ENCODE measurements at regions not wholly inside any gene's neighbourhood (a gene's known extent, or its start where the extent isn't known, plus 50 kb on each side); places are given as distances from the start of the nearest gene placed in this dataset.
A peak's percentile ranks its signal among the peaks of the same experiment; 100 is the strongest.

DNA sequence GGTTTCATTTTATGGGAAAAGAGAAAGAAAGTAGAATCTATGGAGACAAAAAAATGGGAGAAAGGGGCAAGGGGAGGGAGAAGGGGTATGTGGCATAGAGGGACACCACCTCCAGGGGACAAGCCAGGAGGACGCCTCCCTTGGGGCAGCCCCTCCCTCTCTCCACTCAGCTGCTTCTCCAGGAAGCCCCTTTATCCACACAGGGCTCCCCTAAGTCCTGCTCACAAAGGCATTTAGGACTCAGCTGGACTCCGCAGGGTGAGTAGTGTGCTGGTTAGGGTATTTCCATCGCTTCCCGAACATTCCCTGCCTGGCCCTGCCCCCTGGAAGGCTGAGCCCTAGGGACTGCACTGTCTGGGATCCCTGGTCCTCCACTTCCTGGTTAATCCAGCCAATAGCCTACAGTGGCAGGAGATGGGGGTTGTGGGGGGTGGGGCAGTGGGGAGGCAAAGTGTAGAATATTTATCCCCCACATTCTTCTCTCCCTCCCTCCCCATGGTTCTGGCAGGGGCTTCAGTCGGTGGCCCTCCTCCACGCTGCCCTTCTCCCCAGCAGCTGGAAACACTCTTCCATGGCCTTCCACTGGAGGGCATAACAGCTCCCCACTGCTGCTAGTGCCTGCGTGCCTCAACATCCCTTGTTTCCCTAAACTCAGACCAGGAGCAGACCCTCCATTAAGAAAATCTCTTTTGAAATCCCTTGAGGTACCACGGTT lies 84.8 kb downstream of the SNX5 start:
- H3K9ac ChIP-seq = no peak overlapping the region
- TF ChIP-seq Cebpa-rat (IDR thresholded peaks at IDR 0.05) = no peak
- H3K27me3 ChIP-seq = peaks cover 0 to 4% (median 0%) of the 10 kb centered on the region in 11 experiments; a peak in 2 of 22 replicates
- H3K36me3 ChIP-seq = no peaks in the 10 kb centered on the region
- peak overlapping the region in 5 of 11 experiments; percentile 1 to 41 (median 26); a peak in 6 of 22 replicates for H3K4me2 ChIP-seq
- H3K9me3 ChIP-seq (replicated peaks in 1 of 11) = no peaks in the 10 kb centered on the region; a peak in 1 of 22 replicates
- H3K4me1 ChIP-seq = peaks cover 34 to 45% (median 39%) of the 10 kb centered on the region in 10 experiments
- H3K27ac ChIP-seq = no peak overlapping the region
- peaks cover 0 to 8% (median 0%) of the 10 kb centered on the region in 11 experiments; a peak in 3 of 22 replicates for H4K20me1 ChIP-seq
- H3K4me3 ChIP-seq = no peak overlapping the region

DNA sequence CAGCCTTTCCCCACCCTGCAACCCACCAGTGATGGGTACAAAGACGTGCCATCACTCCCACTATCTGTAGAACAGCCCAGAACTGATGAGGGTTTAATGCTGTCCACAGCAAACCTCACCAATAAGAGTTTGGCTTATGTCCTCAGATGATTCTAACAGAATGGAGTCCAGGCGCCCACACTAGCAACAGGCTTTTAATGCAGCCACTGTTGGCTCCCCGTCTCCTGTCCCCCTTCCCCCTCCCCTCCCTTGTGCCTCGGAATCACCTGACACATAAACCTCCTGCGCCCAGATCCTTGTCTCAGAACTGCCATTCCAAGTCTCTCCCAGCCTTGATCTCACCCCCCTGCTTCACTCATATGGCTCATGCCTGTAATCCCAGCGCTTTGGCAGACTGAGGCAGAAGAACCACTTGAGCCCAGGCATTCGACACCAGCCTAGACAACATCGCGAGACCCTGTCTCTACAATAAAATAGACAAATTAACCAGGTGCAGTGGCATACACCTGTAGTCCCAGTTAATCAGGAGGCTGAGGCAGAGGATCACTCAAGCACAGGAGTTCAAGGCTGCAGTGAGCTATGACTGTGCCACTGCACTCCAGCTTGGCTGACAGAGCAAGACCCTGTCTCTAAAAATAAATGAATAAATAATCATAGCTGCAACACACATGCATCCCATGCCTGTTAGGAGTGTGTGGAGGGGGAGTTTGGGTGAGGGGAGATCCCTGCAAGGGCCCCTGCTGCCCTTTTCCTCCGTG lies 85.6 kb downstream of the SNX5 start:
- Histone ChIP-seq H3K9ac (no peak overlapping the region), H3K27me3 (peaks cover 0 to 4% (median 0%) of the 10 kb centered on the region in 11 experiments; a peak in 2 of 22 replicates), H3K4me2 (peak overlapping the region in 5 of 11 experiments; percentile 1 to 41 (median 26); a peak in 7 of 22 replicates), H3K27ac (no peak overlapping the region), H4K20me1 (peaks cover 0 to 8% (median 0%) of the 10 kb centered on the region in 11 experiments; a peak in 3 of 22 replicates), H3K36me3 (no peaks in the 10 kb centered on the region), H3K4me3 (no peak overlapping the region), H3K9me3 (replicated peaks in 1 of 11) (no peaks in the 10 kb centered on the region), H3K4me1 (peaks cover 39 to 53% (median 46%) of the 10 kb centered on the region in 10 experiments)
- no peak for TF ChIP-seq Cebpa-rat (IDR thresholded peaks at IDR 0.05)

DNA sequence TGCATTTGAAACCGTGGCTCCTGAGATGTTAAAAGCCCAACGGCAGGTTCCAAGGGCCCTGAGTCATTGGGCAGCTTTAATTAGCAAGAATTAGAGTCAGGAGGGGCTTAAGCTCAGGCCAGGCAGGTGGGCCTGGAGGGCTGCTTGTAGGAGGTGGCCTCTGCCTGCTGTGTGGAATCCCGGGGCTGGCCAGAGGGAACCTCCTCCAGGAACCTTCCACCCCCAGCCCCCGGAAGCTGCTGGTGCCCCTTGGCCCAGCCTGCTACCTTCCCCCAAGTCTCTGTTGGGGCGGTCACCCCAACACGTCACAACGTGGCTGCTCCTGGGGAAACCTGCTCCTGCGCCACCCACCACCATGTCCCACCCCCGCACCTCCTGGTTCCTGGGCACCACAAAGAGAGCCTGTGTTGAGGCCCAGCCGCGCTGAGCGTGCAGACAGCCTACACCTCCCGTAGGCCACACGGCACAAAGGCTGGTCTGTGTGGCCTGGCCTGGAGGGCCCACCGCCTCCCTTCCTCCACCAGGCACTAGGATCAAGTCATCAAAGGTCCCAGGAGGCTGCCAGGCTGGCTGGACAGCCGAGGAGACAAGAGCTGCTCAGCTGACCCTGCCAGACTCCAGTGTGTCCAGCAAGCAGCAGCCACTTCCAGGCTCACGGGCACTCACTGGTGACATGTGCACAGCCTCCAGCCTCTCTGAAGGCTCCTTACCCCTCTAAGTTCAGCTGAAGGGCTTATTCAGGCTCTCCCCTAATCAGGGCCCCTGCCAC lies 86.3 kb downstream of the SNX5 start:
- no peaks in the 10 kb centered on the region for H3K36me3 ChIP-seq
- H3K27me3 ChIP-seq = peaks cover 0 to 4% (median 0%) of the 10 kb centered on the region in 11 experiments; a peak in 2 of 22 replicates
- H3K27ac ChIP-seq = no peak overlapping the region
- peaks cover 0 to 8% (median 0%) of the 10 kb centered on the region in 11 experiments; a peak in 3 of 22 replicates for H4K20me1 ChIP-seq
- no peak overlapping the region for H3K4me3 ChIP-seq
- TF ChIP-seq Cebpa-rat (IDR thresholded peaks at IDR 0.05) = no peak
- peaks cover 39 to 60% (median 47%) of the 10 kb centered on the region in 10 experiments for H3K4me1 ChIP-seq
- H3K9me3 ChIP-seq (replicated peaks in 1 of 11) = no peaks in the 10 kb centered on the region
- H3K4me2 ChIP-seq = no peak overlapping the region
- no peak overlapping the region for H3K9ac ChIP-seq

DNA sequence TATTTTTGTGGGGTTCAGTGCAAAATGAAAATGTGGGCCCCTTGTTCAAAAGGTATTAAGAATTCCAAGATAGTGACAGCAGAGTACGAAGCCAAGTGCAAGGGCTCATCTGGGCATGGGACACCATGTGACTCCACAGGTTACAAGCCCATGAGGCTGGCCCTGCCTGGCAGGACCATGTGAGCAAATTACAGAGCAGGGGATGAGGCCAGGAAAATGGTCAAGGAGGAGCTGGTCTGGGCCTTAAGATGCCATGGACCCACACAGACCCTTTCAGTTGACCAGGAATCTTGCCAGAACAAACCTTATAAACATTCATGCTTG lies 86.9 kb downstream of the SNX5 start:
- Histone ChIP-seq H3K27me3 (peaks cover 0 to 3% (median 0%) of the 10 kb centered on the region in 11 experiments; a peak in 2 of 22 replicates), H4K20me1 (peaks cover 0 to 8% (median 0%) of the 10 kb centered on the region in 11 experiments; a peak in 3 of 22 replicates), H3K4me1 (peaks cover 39 to 66% (median 52%) of the 10 kb centered on the region in 10 experiments), H3K4me2 (no peak overlapping the region), H3K4me3 (no peak overlapping the region), H3K36me3 (no peaks in the 10 kb centered on the region), H3K9me3 (replicated peaks in 1 of 11) (no peaks in the 10 kb centered on the region), H3K9ac (no peak overlapping the region), H3K27ac (no peak overlapping the region)
- TF ChIP-seq Cebpa-rat (IDR thresholded peaks at IDR 0.05) = no peak

DNA sequence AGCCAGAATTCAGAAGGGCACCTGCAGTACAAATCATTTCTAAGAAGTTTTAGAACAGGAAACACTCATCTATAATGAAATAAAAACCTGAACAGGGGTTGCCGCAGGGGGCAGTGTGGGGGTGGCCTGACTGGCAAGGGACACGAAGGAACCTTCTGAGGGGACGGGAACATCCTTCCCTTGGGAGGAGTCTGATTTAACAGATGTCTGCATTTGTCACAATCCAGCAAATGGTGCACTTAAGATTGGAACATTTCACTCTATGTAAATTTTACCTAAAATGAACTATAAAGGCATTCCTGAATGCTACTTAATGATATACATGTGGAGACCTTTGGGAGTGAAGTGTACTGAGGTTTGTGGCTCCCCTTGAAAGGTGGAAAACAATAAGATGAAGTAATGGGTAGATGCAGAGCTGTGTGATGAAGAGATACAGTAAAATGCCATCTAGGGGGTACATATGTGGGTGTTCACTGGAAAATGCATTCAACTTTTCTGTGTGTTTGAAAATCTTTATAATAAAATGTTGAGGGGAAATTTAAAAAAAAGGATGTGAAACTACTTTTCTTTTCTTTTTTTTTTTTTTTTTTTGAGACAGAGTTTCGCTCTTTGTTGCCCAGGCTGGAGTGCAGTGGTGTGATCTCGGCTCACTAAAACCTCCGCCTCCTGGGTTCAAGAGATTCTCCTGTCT lies 89.5 kb downstream of the SNX5 start:
- Histone ChIP-seq H3K4me3 (no peak overlapping the region), H3K4me1 (peaks cover 38 to 77% (median 63%) of the 10 kb centered on the region in 10 experiments), H3K9me3 (replicated peaks in 1 of 11) (no peaks in the 10 kb centered on the region), H3K27ac (0 out of 22 replicates have a peak overlapping the region, but pooled peaks of 1 of the 11 experiments have one; percentile 4), H3K27me3 (peaks cover 0 to 4% (median 0%) of the 10 kb centered on the region in 11 experiments; a peak in 2 of 22 replicates), H3K36me3 (no peaks in the 10 kb centered on the region), H4K20me1 (peaks cover 0 to 8% (median 0%) of the 10 kb centered on the region in 11 experiments; a peak in 1 of 22 replicates), H3K9ac (no peak overlapping the region), H3K4me2 (peak overlapping the region; percentile 34 to 74 (median 59))
- TF ChIP-seq Cebpa-rat (IDR thresholded peaks at IDR 0.05) = no peak

DNA sequence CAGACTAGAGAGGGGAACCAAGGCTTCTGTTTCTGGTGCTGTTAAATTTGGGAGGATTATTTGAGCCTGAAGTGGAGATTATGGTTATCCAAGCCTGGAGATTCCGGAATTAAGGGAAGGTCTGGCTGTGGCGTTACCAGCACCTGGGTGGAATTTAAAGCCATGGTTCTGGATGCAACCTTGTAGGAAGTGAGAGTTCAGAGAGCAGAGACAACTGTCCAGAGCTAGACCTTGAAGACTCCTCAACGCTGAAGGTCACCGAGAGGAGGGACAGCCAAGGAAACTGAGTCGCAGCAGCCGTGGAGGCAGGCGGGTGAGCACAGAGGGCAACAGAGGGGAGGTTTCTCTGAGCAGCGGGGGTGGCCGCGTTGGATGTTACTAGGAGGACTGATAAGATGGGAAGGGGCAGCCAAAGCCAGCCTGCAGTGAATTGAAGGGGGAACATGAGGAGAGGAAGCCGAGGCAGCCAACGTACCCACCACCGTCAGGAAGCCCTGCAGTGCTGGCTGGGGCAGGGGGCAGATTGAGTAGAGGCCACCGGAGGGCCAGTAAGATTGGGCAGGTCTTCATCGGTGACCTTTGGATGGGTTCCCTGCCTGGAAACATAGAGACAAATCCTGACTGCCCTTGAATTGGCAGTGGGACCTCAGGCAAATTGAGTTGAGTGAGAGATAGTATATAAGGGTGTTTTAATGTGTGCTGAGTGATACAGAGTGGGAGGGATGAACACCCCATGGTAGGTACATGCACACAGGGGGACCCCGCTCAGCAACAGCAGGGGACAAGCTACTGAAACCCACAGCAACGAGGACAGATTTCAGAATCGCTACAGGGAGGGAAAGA lies 90.3 kb downstream of the SNX5 start:
- no peak overlapping the region for H3K4me3 ChIP-seq
- no peaks in the 10 kb centered on the region for H3K9me3 ChIP-seq (replicated peaks in 1 of 11)
- 0 out of 22 replicates have a peak overlapping the region, but pooled peaks of 1 of the 11 experiments have one; percentile 4 for H3K27ac ChIP-seq
- H3K4me2 ChIP-seq = peak overlapping the region; percentile 34 to 74 (median 59)
- H3K4me1 ChIP-seq = peaks cover 38 to 80% (median 68%) of the 10 kb centered on the region in 10 experiments
- peaks cover 0 to 4% (median 0%) of the 10 kb centered on the region in 11 experiments; a peak in 2 of 22 replicates for H3K27me3 ChIP-seq
- no peaks in the 10 kb centered on the region for H3K36me3 ChIP-seq
- H4K20me1 ChIP-seq = peaks cover 0 to 8% (median 0%) of the 10 kb centered on the region in 11 experiments; a peak in 1 of 22 replicates
- no peak for TF ChIP-seq Cebpa-rat (IDR thresholded peaks at IDR 0.05)
- no peak overlapping the region for H3K9ac ChIP-seq

DNA sequence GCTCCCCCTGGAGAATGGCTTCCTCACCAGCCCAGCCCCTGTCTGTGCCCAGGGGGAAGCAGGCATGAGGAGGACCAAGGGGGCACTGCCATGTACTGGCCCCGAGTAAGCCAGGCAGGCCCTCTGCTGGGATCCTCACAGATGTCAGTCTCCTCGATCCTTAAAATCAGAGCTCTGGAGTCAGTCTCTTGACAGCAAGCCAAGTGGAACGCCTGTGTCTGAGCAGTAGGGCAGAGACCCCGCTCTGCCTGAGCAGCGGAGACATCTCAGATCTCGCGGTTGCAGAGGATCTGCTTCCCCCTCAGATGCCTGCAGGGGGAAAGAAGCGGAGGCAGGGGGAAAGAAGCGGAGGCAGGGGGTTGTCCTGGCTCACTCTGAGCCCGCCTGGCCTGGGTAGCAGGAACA lies 92.6 kb downstream of the SNX5 start:
- no peak for TF ChIP-seq Cebpa-rat (IDR thresholded peaks at IDR 0.05)
- Histone ChIP-seq H3K27ac (peak overlapping the region in 3 of 11 experiments; percentile 26 to 46 (median 28); a peak in 2 of 22 replicates), H3K9me3 (replicated peaks in 1 of 11) (no peaks in the 10 kb centered on the region), H3K4me3 (no peak overlapping the region), H3K27me3 (peaks cover 0 to 4% (median 0%) of the 10 kb centered on the region in 11 experiments; a peak in 2 of 22 replicates), H3K4me1 (peaks cover 51 to 97% (median 83%) of the 10 kb centered on the region in 10 experiments), H3K36me3 (no peaks in the 10 kb centered on the region), H3K4me2 (peak overlapping the region; percentile 45 to 76 (median 72)), H3K9ac (peak overlapping the region in 8 of 11 experiments; percentile 6 to 48 (median 26); a peak in 7 of 22 replicates), H4K20me1 (no peaks in the 10 kb centered on the region)

Data from BLaER1 treated with 17β-estradiol and CSF1 and Interleukin-3, amounts not matched to agents 10 nM and 100 nM (cell line).